ENCODE measurements at regions not wholly inside any gene's neighbourhood (a gene's known extent, or its start where the extent isn't known, plus 50 kb on each side); places are given as distances from the start of the nearest gene placed in this dataset.

GRCh38 chr15:99440551-99441443 lies 125.0 kb upstream of the MEF2A start:
- DNase-seq = no peak

GRCh38 chr15:99441444-99441800 lies 124.4 kb upstream of the MEF2A start:
- no peak for DNase-seq

GRCh38 chr15:99441871-99442251 lies 123.9 kb upstream of the MEF2A start:
- DNase-seq = no peak

- DNase-seq = no peak
Measured at GRCh38 chr15:99442252-99442897, 123.4 kb upstream of the MEF2A start.

- no peak for DNase-seq
Measured at GRCh38 chr15:99443056-99443756, 122.6 kb upstream of the MEF2A start.

- DNase-seq = no peak
Measured at GRCh38 chr15:99443768-99444446, 121.9 kb upstream of the MEF2A start.

GRCh38 chr15:99445272-99445850 lies 120.4 kb upstream of the MEF2A start:
- no peak for DNase-seq

GRCh38 chr15:99446565-99447496 lies 119.0 kb upstream of the MEF2A start:
- no peak for DNase-seq

- no peak for DNase-seq
Measured at GRCh38 chr15:99447497-99448371, 118.0 kb upstream of the MEF2A start.

- no peak for DNase-seq
Measured at GRCh38 chr15:99449514-99449913, 116.3 kb upstream of the MEF2A start.

- DNase-seq = peak; percentile 48
Measured at GRCh38 chr15:99450896-99451358, 114.9 kb upstream of the MEF2A start.

- no peak for DNase-seq
Measured at GRCh38 chr15:99451484-99451883, 114.3 kb upstream of the MEF2A start.

GRCh38 chr15:99452010-99452409 lies 113.8 kb upstream of the MEF2A start:
- no peak for DNase-seq

- DNase-seq = no peak
Measured at GRCh38 chr15:99452728-99453636, 112.8 kb upstream of the MEF2A start.

- DNase-seq = no peak
Measured at GRCh38 chr15:99453637-99454030, 112.2 kb upstream of the MEF2A start.

GRCh38 chr15:99454107-99454809 lies 111.5 kb upstream of the MEF2A start:
- DNase-seq = no peak

GRCh38 chr15:99454941-99455788 lies 110.6 kb upstream of the MEF2A start:
- DNase-seq = no peak

GRCh38 chr15:99455789-99456160 lies 110.0 kb upstream of the MEF2A start:
- no peak for DNase-seq

Data from activated T-cell treated with anti-CD3 and anti-CD28 coated beads for 4 hours (primary cell).